ENCODE measurements at regions not wholly inside any gene's neighbourhood (a gene's known extent, or its start where the extent isn't known, plus 50 kb on each side); places are given as distances from the start of the nearest gene placed in this dataset.

DNA sequence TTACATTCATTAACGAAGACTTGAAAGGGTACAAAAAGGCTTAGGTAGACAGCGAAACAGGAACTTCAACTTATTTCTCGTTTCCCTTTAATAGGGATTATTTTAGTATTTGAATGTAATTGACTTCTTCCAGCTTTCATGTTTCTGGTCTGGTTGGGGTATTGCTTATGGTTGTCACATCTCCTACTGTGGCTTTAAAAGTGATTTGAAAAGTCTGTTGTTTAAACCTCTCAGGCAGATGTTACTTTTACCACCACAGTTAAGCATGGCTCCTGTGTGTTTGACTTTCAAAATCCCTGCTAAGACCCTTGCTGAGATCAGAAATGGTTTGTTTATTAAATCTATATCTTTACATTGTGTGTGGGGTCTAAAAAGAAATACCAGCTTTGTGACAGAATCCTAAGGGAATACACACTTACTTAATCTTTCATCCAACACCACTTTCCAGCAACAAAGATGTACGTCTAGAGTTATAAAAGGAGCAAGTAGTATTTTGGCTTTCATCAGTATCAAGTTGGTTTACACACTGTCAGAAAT, 661.2 kb downstream of the FAT4 start:
- Histone ChIP-seq H4K20me1 (ENCODE audit: control insufficient read depth, insufficient read depth) (no peaks in the 10 kb centered on the region), H3K4me2 (ENCODE audit: control insufficient read depth, insufficient read depth) (no peak overlapping the region), H3K36me3 (ENCODE audit: control insufficient read depth in 2 of 2, insufficient read depth in 2 of 2, low read length in 1 of 2) (no peaks in the 10 kb centered on the region), H3K9ac (ENCODE audit: control insufficient read depth, insufficient read depth, low read length) (no peak overlapping the region), H3K79me2 (ENCODE audit: control insufficient read depth, insufficient read depth, low read length) (no peaks in the 10 kb centered on the region), H3K9me3 (replicated peaks; ENCODE audit: control insufficient read depth, insufficient read depth, low read length) (no peaks in the 10 kb centered on the region), H3K4me3 (no peak overlapping the region), H3K27me3 (replicated peaks in 1 of 2; ENCODE audit: control insufficient read depth in 2 of 2, insufficient read depth in 2 of 2, low read length in 1 of 2) (no peaks in the 10 kb centered on the region), H3K4me1 (ENCODE audit: control insufficient read depth, insufficient read depth, low read length) (no peaks in the 10 kb centered on the region), H2AFZ (ENCODE audit: control insufficient read depth, low read depth, low read length) (no peak overlapping the region), H3K27ac (ENCODE audit: control insufficient read depth, insufficient read depth) (no peak overlapping the region)
- CTCF ChIA-PET, result no interaction called here
- RAD21 ChIA-PET (ENCODE audit: unreplicated experiment), result interaction anchor here (1.5 kb wide), 1 partner anchor 10 kb away, joined by 4 read pairs; no protein-coding TSS in a partner anchor
- intact Hi-C loops (cut with micrococcal nuclease; ENCODE audit: unreplicated experiment) (loop anchor here (10.0 kb wide), 1 partner anchor 661 kb away; the partner anchor contains the start of gene FAT4), in situ Hi-C loops (cut with MboI) (no loop called here)
- ATAC-seq (peak; percentile 52), DNase-seq (ENCODE audit: low read depth, low spot score) (no peak), FAIRE-seq (no peak)
- SMC1A ChIA-PET (ENCODE audit: uncharacterized antibody, unreplicated experiment), result interaction anchor here (1.0 to 2.3 kb wide), 3 partner anchors 9 to 216 kb away, joined by 3 to 6 read pairs (median 4); no protein-coding TSS in a partner anchor
- POLR2A ChIA-PET, result no interaction called here
- TF ChIP-seq HDAC6 (IDR thresholded peaks at IDR 0.05; ENCODE audit: unreplicated experiment) (no peak), SMAD1 (IDR thresholded peaks at IDR 0.05; ENCODE audit: low read depth, partially characterized antibody) (no peak), ATF7 (IDR thresholded peaks at IDR 0.05; ENCODE audit: low read depth) (no peak), IKZF2 (IDR thresholded peaks at IDR 0.05) (0 out of 4 replicates have a peak, but pooled peaks of 1 of the 2 experiments have one; percentile 32)
- TF ChIP-seq, protein P1, sequence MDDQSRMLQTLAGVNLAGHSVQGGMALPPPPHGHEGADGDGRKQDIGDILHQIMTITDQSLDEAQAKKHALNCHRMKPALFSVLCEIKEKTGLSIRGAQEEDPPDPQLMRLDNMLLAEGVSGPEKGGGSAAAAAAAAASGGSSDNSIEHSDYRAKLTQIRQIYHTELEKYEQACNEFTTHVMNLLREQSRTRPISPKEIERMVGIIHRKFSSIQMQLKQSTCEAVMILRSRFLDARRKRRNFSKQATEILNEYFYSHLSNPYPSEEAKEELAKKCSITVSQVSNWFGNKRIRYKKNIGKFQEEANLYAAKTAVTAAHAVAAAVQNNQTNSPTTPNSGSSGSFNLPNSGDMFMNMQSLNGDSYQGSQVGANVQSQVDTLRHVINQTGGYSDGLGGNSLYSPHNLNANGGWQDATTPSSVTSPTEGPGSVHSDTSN (IDR thresholded peaks at IDR 0.05; ENCODE audit: insufficient replicate concordance, low read depth, low read length), result no peak
- WGBS (ENCODE audit: insufficient coverage, insufficient replicate concordance, low lambda C conversion rate, missing lambda C conversion rate), result 40% methylated on average over 4 of the region's 4 CpGs
- BruUV-seq (replicated peaks), result no TSS peak

DNA sequence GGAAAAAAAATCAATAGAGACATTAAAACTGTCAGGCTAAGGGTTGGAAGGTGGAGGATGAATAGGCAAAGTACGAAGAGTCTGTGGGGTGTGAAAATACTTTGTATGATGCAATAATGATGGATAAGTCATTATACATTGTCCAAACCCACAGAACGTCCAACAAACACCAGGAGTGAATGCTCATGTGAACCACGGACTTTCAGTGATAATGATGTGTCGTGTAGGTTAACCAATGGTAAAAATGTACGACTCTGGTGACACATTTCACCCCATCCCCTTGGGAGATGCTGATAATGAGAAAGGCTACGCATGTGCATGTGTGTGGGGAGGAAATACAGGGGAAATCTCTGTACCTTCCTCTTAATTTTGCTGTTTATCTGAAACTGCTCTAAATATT, 665.2 kb downstream of the FAT4 start:
- H3K4me2 ChIP-seq (ENCODE audit: control insufficient read depth, insufficient read depth), result no peak overlapping the region
- no peak overlapping the region for H3K4me3 ChIP-seq
- ATAC-seq (peak; percentile 84), DNase-seq (ENCODE audit: low read depth, low spot score) (no peak), FAIRE-seq (no peak)
- BruUV-seq (replicated peaks), result no TSS peak
- H3K4me1 ChIP-seq (ENCODE audit: control insufficient read depth, insufficient read depth, low read length), result no peaks in the 10 kb centered on the region
- no peak overlapping the region for H3K9ac ChIP-seq (ENCODE audit: control insufficient read depth, insufficient read depth, low read length)
- H3K36me3 ChIP-seq (ENCODE audit: control insufficient read depth in 2 of 2, insufficient read depth in 2 of 2, low read length in 1 of 2), result no peaks in the 10 kb centered on the region
- POLR2A ChIA-PET, result no interaction called here
- H3K27ac ChIP-seq (ENCODE audit: control insufficient read depth, insufficient read depth), result no peak overlapping the region
- no peaks in the 10 kb centered on the region for H3K9me3 ChIP-seq (replicated peaks; ENCODE audit: control insufficient read depth, insufficient read depth, low read length)
- intact Hi-C loops (cut with micrococcal nuclease; ENCODE audit: unreplicated experiment) (loop anchor here (10.0 kb wide), 1 partner anchor 665 kb away; the partner anchor contains the start of gene FAT4), in situ Hi-C loops (cut with MboI) (no loop called here)
- WGBS (ENCODE audit: insufficient coverage, insufficient replicate concordance, low lambda C conversion rate, missing lambda C conversion rate), result 29% methylated on average over 6 of the region's 6 CpGs
- SMC1A ChIA-PET (ENCODE audit: uncharacterized antibody, unreplicated experiment), result no interaction called here
- H3K79me2 ChIP-seq (ENCODE audit: control insufficient read depth, insufficient read depth, low read length), result no peaks in the 10 kb centered on the region
- no peak overlapping the region for H2AFZ ChIP-seq (ENCODE audit: control insufficient read depth, low read depth, low read length)
- TF ChIP-seq BHLHE40 (IDR thresholded peaks at IDR 0.05; ENCODE audit: borderline replicate concordance in 1 of 2, low read depth in 2 of 2, low read length in 1 of 2), result peak in 1 of 2 experiments; percentile 32; a peak in 1 of 4 replicates
- TF ChIP-seq MTA2 (IDR thresholded peaks at IDR 0.05; ENCODE audit: low read depth), result peak; percentile 47; the same call in 1 of the 2 replicates
- TF ChIP-seq TBL1XR1 (IDR thresholded peaks at IDR 0.05; ENCODE audit: low read depth, low read length), result no peak
- no peak for TF ChIP-seq TARDBP (IDR thresholded peaks at IDR 0.05; ENCODE audit: borderline replicate concordance)
- TF ChIP-seq SIX5 (IDR thresholded peaks at IDR 0.05; ENCODE audit: low read depth, low read length, severe bottlenecking), result no peak
- TF ChIP-seq MEF2B (IDR thresholded peaks at IDR 0.05; ENCODE audit: partially characterized antibody, poor library complexity, severe bottlenecking), result peak; percentile 81
- CTCF ChIA-PET, result no interaction called here
- no peaks in the 10 kb centered on the region for H4K20me1 ChIP-seq (ENCODE audit: control insufficient read depth, insufficient read depth)
- H3K27me3 ChIP-seq (replicated peaks in 1 of 2; ENCODE audit: control insufficient read depth in 2 of 2, insufficient read depth in 2 of 2, low read length in 1 of 2), result no peaks in the 10 kb centered on the region
- RAD21 ChIA-PET (ENCODE audit: unreplicated experiment), result no interaction called here
